H1 (cell line): ENCODE measurements at regions not wholly inside any gene's neighbourhood (a gene's known extent, or its start where the extent isn't known, plus 50 kb on each side); places are given as distances from the start of the nearest gene placed in this dataset.

ENCODE experiments used
- CTCF ChIP-seq, 3 experiments: IDR thresholded peaks; 1 replicate in 2 of 3; 2 replicates in 1 of 3; pipeline versions ENCODE4 v1.5.1 to v1.6.1; 2011; ENCODE audit warnings: low read length in 3 of 3, mild to moderate bottlenecking in 3 of 3, inconsistent platforms in 2 of 3, low read depth in 1 of 3, moderate library complexity in 1 of 3; ENCODE audit not compliant: insufficient read depth in 1 of 3; ENCODE audit errors: control extremely low read depth in 1 of 3
- EZH2 ChIP-seq: fragments of 200-600 bp; sonication (generic); IDR thresholded peaks from 2 replicates; pipeline ENCODE4 v1.7.1; 2012; ENCODE audit warnings: low read depth, mild to moderate bottlenecking, moderate library complexity, low read length, inconsistent platforms; ENCODE audit not compliant: severe bottlenecking
- GTF2F1 ChIP-seq: IDR thresholded peaks from 2 replicates; pipeline ENCODE4 v1.6.1; 2012; ENCODE audit warnings: low read depth, low read length, improper control_type of control experiment, borderline replicate concordance
- POLR2AphosphoS5 ChIP-seq: IDR thresholded peaks from 2 replicates; pipeline ENCODE4 v1.6.1; 2011; ENCODE audit warnings: low read depth, low read length
- SIX5 ChIP-seq: IDR thresholded peaks from 2 replicates; pipeline ENCODE4 v1.6.1; 2011; ENCODE audit warnings: mild to moderate bottlenecking, low read depth, low read length
- SP1 ChIP-seq: IDR thresholded peaks from 2 replicates; pipeline ENCODE4 v1.6.1; 2011; ENCODE audit warnings: low read depth, low read length

GRCh38 chr3:152539191-152539764 is 270.5 kb downstream of the MBNL1 start:
- TF ChIP-seq POLR2AphosphoS5 (no peak), CTCF (IDR thresholded peaks at IDR 0.05; ENCODE audit: control extremely low read depth in 1 of 3, insufficient read depth in 1 of 3, low read depth in 1 of 3, low read length in 3 of 3) (peak in 2 of 3 experiments; percentile 24 to 58; a peak in 2 of 4 replicates), GTF2F1 (no peak), SP1 (no peak), SIX5 (no peak), EZH2 (no peak)
